AG04450 (cell line): ENCODE measurements at regions not wholly inside any gene's neighbourhood (a gene's known extent, or its start where the extent isn't known, plus 50 kb on each side); places are given as distances from the start of the nearest gene placed in this dataset.

Source experiments
- CTCF ChIA-PET: fragments of 300-600, 350-600 bp; formaldehyde crosslinking; extraction: SDS; loops from one replicate; lab custom pipeline; 2022; ENCODE audit warnings: antibody characterized with exemption, inconsistent platforms; lab: Charles Lee
- POLR2A ChIA-PET: fragments of 350-600 bp; formaldehyde crosslinking; extraction: SDS; loops from one replicate; lab custom pipeline; 2021; ENCODE audit warnings: antibody characterized with exemption, inconsistent platforms; lab: Yijun Ruan, JAX
- DNase-seq: peaks from one replicate; pipeline ENCODE4 v3.0.0-alpha.2; 2011; ENCODE audit warnings: low read depth, low spot score
- H3K27ac ChIP-seq: one replicate; pipeline ENCODE4 v1.5.1; 2012; ENCODE audit warnings: low read depth, low read length, control low read depth
- H3K27me3 ChIP-seq: one replicate; pipeline ENCODE4 v1.6.0; 2012; ENCODE audit warnings: low read length; ENCODE audit not compliant: control insufficient read depth, insufficient read depth
- H3K4me3 ChIP-seq: 2 replicates; pipeline ENCODE4 v1.5.1; 2011; ENCODE audit warnings: mild to moderate bottlenecking, low read depth, low read length, control low read depth
- H3K9me3 ChIP-seq: 2 replicates; pipeline ENCODE4 v1.5.1; 2012; ENCODE audit warnings: low read length; ENCODE audit not compliant: control insufficient read depth, insufficient read depth
- TF ChIP-seq, protein P1 (sequence below): IDR thresholded peaks from 2 replicates; pipeline ENCODE4 v1.5.1; 2011; ENCODE audit warnings: low read depth, low read length, control low read depth, inconsistent platforms

GRCh38 chr16:76926042-76926441 is 264.9 kb upstream of the MON1B start:
- ChIA-PET POLR2A (no interaction called here), CTCF (no interaction called here)
- TF ChIP-seq, protein P1, sequence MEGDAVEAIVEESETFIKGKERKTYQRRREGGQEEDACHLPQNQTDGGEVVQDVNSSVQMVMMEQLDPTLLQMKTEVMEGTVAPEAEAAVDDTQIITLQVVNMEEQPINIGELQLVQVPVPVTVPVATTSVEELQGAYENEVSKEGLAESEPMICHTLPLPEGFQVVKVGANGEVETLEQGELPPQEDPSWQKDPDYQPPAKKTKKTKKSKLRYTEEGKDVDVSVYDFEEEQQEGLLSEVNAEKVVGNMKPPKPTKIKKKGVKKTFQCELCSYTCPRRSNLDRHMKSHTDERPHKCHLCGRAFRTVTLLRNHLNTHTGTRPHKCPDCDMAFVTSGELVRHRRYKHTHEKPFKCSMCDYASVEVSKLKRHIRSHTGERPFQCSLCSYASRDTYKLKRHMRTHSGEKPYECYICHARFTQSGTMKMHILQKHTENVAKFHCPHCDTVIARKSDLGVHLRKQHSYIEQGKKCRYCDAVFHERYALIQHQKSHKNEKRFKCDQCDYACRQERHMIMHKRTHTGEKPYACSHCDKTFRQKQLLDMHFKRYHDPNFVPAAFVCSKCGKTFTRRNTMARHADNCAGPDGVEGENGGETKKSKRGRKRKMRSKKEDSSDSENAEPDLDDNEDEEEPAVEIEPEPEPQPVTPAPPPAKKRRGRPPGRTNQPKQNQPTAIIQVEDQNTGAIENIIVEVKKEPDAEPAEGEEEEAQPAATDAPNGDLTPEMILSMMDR: no peak
- Histone ChIP-seq H3K27ac (no peak overlapping the region), H3K4me3 (no peak overlapping the region), H3K27me3 (no peaks in the 10 kb centered on the region), H3K9me3 (no peaks in the 10 kb centered on the region)
- DNase-seq: no peak

- DNase-seq: no peak
- Histone ChIP-seq H3K27me3 (no peaks in the 10 kb centered on the region), H3K9me3 (no peaks in the 10 kb centered on the region), H3K27ac (no peak overlapping the region), H3K4me3 (no peak overlapping the region)
- TF ChIP-seq, protein P1: no peak
- ChIA-PET CTCF (no interaction called here), POLR2A (no interaction called here)
These were observed 264.4 kb upstream of the MON1B start for GRCh38 chr16:76926595-76926994.

- TF ChIP-seq, protein P1: no peak
- Histone ChIP-seq H3K4me3 (no peak overlapping the region), H3K27ac (no peak overlapping the region), H3K27me3 (no peaks in the 10 kb centered on the region), H3K9me3 (no peaks in the 10 kb centered on the region)
- ChIA-PET POLR2A (interaction anchor here (0.6 kb wide), 1 partner anchor 1265 kb away, joined by 3 read pairs; no protein-coding TSS in a partner anchor), CTCF (no interaction called here)
- no peak for DNase-seq
These were observed 259.8 kb upstream of the MON1B start for GRCh38 chr16:76931186-76931585.

DNA sequence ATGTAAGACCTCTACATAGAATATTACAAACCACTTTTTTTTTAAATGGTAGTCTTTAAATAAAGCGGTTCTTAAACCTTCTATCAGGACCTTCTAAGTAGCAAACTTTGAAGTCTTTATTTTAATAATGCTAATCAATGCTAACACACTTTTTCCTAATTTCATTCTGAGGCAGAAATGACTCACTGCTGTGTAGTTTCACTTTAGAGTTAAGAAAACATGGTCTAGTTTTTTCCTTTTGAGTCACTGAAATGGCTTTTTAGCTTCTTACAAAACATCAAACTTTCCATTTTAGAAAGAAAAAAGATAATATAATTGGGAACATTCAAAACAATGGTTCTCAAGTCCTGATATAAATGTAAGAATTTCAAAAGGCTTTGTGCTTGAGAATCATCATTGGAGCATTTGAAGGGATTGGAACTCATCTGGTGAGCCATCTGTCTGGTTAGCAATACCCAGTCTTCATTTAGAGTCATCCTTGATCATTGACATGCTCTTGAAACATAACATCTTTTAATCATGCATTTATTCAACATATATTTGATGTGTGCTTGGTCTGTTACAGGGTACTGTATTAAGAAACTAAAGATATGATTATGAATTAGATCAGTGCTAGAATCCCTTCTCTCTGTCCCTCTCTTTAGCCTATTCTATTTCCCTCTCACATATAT is 258.3 kb upstream of the MON1B start:
- CTCF ChIA-PET: no interaction called here
- Histone ChIP-seq H3K27ac (no peak overlapping the region), H3K4me3 (no peak overlapping the region), H3K9me3 (no peaks in the 10 kb centered on the region), H3K27me3 (no peaks in the 10 kb centered on the region)
- TF ChIP-seq, protein P1: no peak
- POLR2A ChIA-PET: no interaction called here
- no peak for DNase-seq

DNA sequence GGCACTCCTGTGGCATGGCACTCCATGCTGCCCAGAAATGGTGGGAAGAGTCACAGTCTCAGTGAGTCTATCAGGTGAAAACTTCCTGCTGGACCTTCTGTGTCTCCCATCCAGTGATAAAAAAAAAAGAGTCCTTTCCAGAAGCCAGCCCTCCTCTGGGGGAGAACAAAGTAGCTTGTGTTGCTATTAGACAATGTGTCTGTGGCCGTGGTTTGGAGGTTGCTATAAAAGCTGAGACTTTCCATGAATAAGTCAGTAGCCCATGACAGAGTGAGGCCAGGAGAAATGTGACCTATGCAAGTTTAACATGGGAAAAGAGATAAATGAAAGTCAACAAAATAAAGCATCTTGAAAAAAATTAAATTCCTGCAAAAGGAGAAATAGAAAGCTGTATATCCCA is 250.7 kb upstream of the MON1B start:
- Histone ChIP-seq H3K4me3 (no peak overlapping the region), H3K27ac (no peak overlapping the region), H3K27me3 (no peaks in the 10 kb centered on the region), H3K9me3 (no peaks in the 10 kb centered on the region)
- ChIA-PET POLR2A (no interaction called here), CTCF (no interaction called here)
- TF ChIP-seq, protein P1: no peak
- DNase-seq: no peak
